HepG2 (cell line): ENCODE measurements at regions not wholly inside any gene's neighbourhood (a gene's known extent, or its start where the extent isn't known, plus 50 kb on each side); places are given as distances from the start of the nearest gene placed in this dataset.

ENCODE experiments used
- ATAC-seq: fragments of 200-7000 bp; cut with Tn5 transposase; 3 replicates; pipeline ENCODE4 v1.9.1; 2020; ENCODE audit warnings: mild to moderate bottlenecking, moderate library complexity
- BruUV-seq: library from RNA; stranded (reverse); fragments of 400-500 nt; replicated peaks from 2 replicates; lab custom pipeline; 2021; lab: Mats Ljungman, UMichigan
- CTCF ChIA-PET: fragments of 300-600 bp; formaldehyde crosslinking; extraction: SDS; loops from one replicate; lab custom pipeline; 2021; ENCODE audit warnings: low total read pairs, inconsistent platforms, low intra/inter-chr PET ratio; lab: Yijun Ruan, JAX
- POLR2A ChIA-PET: fragments of 350-600 bp; sonication (Branson Sonifier 250); formaldehyde crosslinking; loops from one replicate; lab custom pipeline; 2020; ENCODE audit warnings: antibody characterized with exemption, inconsistent platforms; lab: Yijun Ruan, JAX
- DNase-seq: peaks from one replicate; pipeline ENCODE4 v3.0.0-alpha.2; 2015; ENCODE audit warnings: low spot score
- FAIRE-seq: peaks from 3 replicates; lab custom pipeline; 2011; peaks lifted over from hg19 to GRCh38; lab: Jason Lieb, UNC
- H2AFZ ChIP-seq: one replicate; pipeline ENCODE4 v1.6.1; 2011; ENCODE audit warnings: low read length, inconsistent platforms
- H3K27ac ChIP-seq: fragments of 300-600 bp; 3 replicates; pipeline ENCODE4 v1.8.0; 2011; ENCODE audit warnings: mixed run types, mild to moderate bottlenecking, mixed read lengths, low read length, inconsistent platforms; ENCODE audit not compliant: insufficient read depth; ENCODE audit errors: extremely low read length
- H3K27me3 ChIP-seq, 2 experiments: fragments of 200-600 bp in 1 of 2; 2 replicates in 1 of 2; 3 replicates in 1 of 2; pipeline versions ENCODE4 v1.6.0 to v1.8.0; 2011; ENCODE audit warnings: low read length in 2 of 2, mild to moderate bottlenecking in 2 of 2, moderate library complexity in 2 of 2, inconsistent platforms in 1 of 2; ENCODE audit not compliant: insufficient read depth in 2 of 2, control insufficient read depth in 1 of 2
- H3K36me3 ChIP-seq, 2 experiments: fragments of 200-600 bp in 1 of 2; replicated peaks in 1 of 2; 2 replicates in 1 of 2; 3 replicates in 1 of 2; pipeline versions ENCODE4 v1.5.1 to v1.8.0; 2011; ENCODE audit warnings: low read length in 2 of 2, inconsistent platforms in 1 of 2; ENCODE audit not compliant: insufficient read depth in 2 of 2, control insufficient read depth in 1 of 2
- H3K4me1 ChIP-seq: 2 replicates; pipeline ENCODE4 v1.5.1; 2012; ENCODE audit warnings: low read length, inconsistent platforms; ENCODE audit not compliant: insufficient read depth
- H3K4me2 ChIP-seq: 2 replicates; pipeline ENCODE4 v1.6.0; 2011; ENCODE audit warnings: low read depth, low read length, inconsistent platforms
- H3K4me3 ChIP-seq, 3 experiments: fragments of 200-600 bp in 1 of 3; sonication (generic), shearing (Covaris generic) in 1 of 3; replicated peaks in 1 of 3; 2 replicates each; pipeline ENCODE4 v1.5.1; 2011 to 2016; ENCODE audit warnings: low read length in 3 of 3, inconsistent platforms in 2 of 3, low read depth in 2 of 3, mild to moderate bottlenecking in 2 of 3, control low read depth in 1 of 3, mixed read lengths in 1 of 3; ENCODE audit not compliant: insufficient read depth in 1 of 3
- H3K79me2 ChIP-seq: one replicate; pipeline ENCODE4 v1.6.1; 2011; ENCODE audit warnings: low read length, inconsistent platforms; ENCODE audit not compliant: insufficient read depth
- H3K9ac ChIP-seq: 2 replicates; pipeline ENCODE4 v1.6.0; 2011; ENCODE audit warnings: mild to moderate bottlenecking, low read depth, low read length, inconsistent platforms; ENCODE audit not compliant: insufficient read depth
- H3K9me3 ChIP-seq: 2 replicates; pipeline ENCODE4 v1.5.1; 2012; ENCODE audit warnings: mild to moderate bottlenecking, low read length
- H4K20me1 ChIP-seq: 2 replicates; pipeline ENCODE4 v1.6.0; 2011; ENCODE audit warnings: inconsistent platforms, mild to moderate bottlenecking, low read length, moderate library complexity; ENCODE audit not compliant: insufficient read depth
- CTCF ChIP-seq: sonication (generic); formaldehyde crosslinking; IDR thresholded peaks from 2 replicates; pipeline ENCODE4 v1.5.0; 2020; ENCODE audit warnings: mild to moderate bottlenecking, missing genetic modification reagents, moderate library complexity
- DNMT3B ChIP-seq: conservative IDR thresholded peaks from 2 replicates; pipeline ENCODE4 v1.6.1; 2016; ENCODE audit warnings: missing biosample characterization, control low read depth
- MED8 ChIP-seq: sonication (generic); formaldehyde crosslinking; IDR thresholded peaks from 2 replicates; pipeline ENCODE4 v1.8.1; 2023; ENCODE audit warnings: mild to moderate bottlenecking, missing genetic modification reagents; ENCODE audit not compliant: insufficient replicate concordance
- NR3C1 ChIP-seq: sonication (generic); formaldehyde crosslinking; IDR thresholded peaks from 2 replicates; pipeline ENCODE4 v1.4.0; 2020; ENCODE audit warnings: missing genetic modification reagents
- PCBP1 ChIP-seq: fragments of 200-400 bp; formaldehyde crosslinking; IDR thresholded peaks from 2 replicates; pipeline ENCODE4 v1.6.1; 2017; ENCODE audit warnings: mild to moderate bottlenecking, low read depth, low read length, borderline replicate concordance
- PRDM4 ChIP-seq: sonication (generic); formaldehyde crosslinking; IDR thresholded peaks from 2 replicates; pipeline ENCODE4 v1.9.0; 2021; ENCODE audit warnings: missing genetic modification reagents, borderline replicate concordance
- RFX3 ChIP-seq: IDR thresholded peaks from 2 replicates; pipeline ENCODE4 v1.6.1; 2016; ENCODE audit warnings: missing biosample characterization, missing genetic modification reagents
- SMARCE1 ChIP-seq: fragments of 450-650 bp; IDR thresholded peaks from 2 replicates; pipeline ENCODE4 v1.6.1; 2017; ENCODE audit warnings: borderline replicate concordance
- SMYD3 ChIP-seq: sonication (generic); formaldehyde crosslinking; IDR thresholded peaks from 2 replicates; pipeline ENCODE4 v1.8.1; 2023; ENCODE audit warnings: mild to moderate bottlenecking, missing genetic modification reagents
- TRIM24 ChIP-seq: sonication (generic); formaldehyde crosslinking; IDR thresholded peaks from 2 replicates; pipeline ENCODE4 v1.8.0; 2022; ENCODE audit warnings: mild to moderate bottlenecking, missing genetic modification reagents
- ZBTB20 ChIP-seq: sonication (generic); formaldehyde crosslinking; IDR thresholded peaks from 2 replicates; pipeline ENCODE4 v1.8.1; 2023; ENCODE audit warnings: missing genetic modification reagents, low read depth, mild to moderate bottlenecking, borderline replicate concordance
- ZNF207 ChIP-seq: fragments of 450-650 bp; IDR thresholded peaks from 2 replicates; pipeline ENCODE4 v1.6.1; 2016; ENCODE audit warnings: antibody characterized with exemption, borderline replicate concordance
- ZNF30 ChIP-seq: sonication (generic); formaldehyde crosslinking; IDR thresholded peaks from 2 replicates; pipeline ENCODE4 v1.5.0; 2020; ENCODE audit warnings: mild to moderate bottlenecking, missing genetic modification reagents
- ZNF33A ChIP-seq: sonication (generic); formaldehyde crosslinking; IDR thresholded peaks from 2 replicates; pipeline ENCODE4 v1.5.1; 2020; ENCODE audit warnings: missing genetic modification reagents, mild to moderate bottlenecking, moderate library complexity, borderline replicate concordance
- ZNF761 ChIP-seq: sonication (generic); formaldehyde crosslinking; conservative IDR thresholded peaks from 2 replicates; pipeline ENCODE4 v1.4.0; 2020; ENCODE audit warnings: mild to moderate bottlenecking, missing genetic modification reagents
- ZNF777 ChIP-seq: sonication (generic); formaldehyde crosslinking; IDR thresholded peaks from 2 replicates; pipeline ENCODE4 v1.4.0; 2020; ENCODE audit warnings: missing genetic modification reagents
- ZSCAN5A ChIP-seq: sonication (generic); formaldehyde crosslinking; IDR thresholded peaks from 2 replicates; pipeline ENCODE4 v1.8.0; 2022; ENCODE audit warnings: mild to moderate bottlenecking, missing genetic modification reagents, borderline replicate concordance
- WGBS: methylation state at CpG from one replicate; pipeline ENCODE4 v1.1.6; 2017; ENCODE audit warnings: low lambda C conversion rate; 5-methylcytosine and 5-hydroxymethylcytosine counted together
- in situ Hi-C: cut with HindIII; loops from 2 replicates; pipeline ENCODE4 v1.10.0; 2017; ENCODE audit warnings: low pct_unique_long_range_greater_than_20kb; ENCODE audit not compliant: extremely low pct_ligation_motif_present
- intact Hi-C: fragments of 100-400 bp; cut with micrococcal nuclease; formaldehyde crosslinking; loops from one replicate; pipeline ENCODE4 v1.10.0; 2022; ENCODE audit not compliant: unreplicated experiment
- TF ChIP-seq, protein P1 (sequence below): sonication (generic); formaldehyde crosslinking; IDR thresholded peaks from 2 replicates; pipeline ENCODE4 v1.4.0; 2020; ENCODE audit warnings: missing genetic modification reagents
- TF ChIP-seq, protein P2 (sequence below): sonication (generic); formaldehyde crosslinking; IDR thresholded peaks from 2 replicates; pipeline ENCODE4 v1.5.0; 2020; ENCODE audit warnings: missing genetic modification reagents

DNA sequence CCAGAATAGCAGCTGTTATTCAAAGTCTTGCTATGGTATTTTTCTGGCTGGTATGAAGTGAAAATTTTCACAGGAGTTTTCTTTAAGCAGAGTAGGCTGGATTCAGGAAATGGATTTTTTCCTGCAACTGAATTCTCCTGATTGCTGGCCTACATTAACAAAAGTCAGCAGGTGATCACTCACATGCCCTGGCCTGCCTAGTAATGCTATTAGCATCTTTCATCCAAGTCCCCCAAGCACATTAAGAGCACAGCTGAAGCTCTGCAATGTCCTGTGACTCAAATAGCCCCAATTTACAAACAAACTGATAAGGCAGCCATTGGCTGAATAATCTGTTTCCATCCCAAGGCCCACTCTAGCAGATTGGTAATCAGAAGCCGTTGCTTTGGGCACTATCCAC is 688.3 kb upstream of the LMCD1 start:
- no TSS peak for BruUV-seq
- no peak for ATAC-seq
- ChIA-PET CTCF (no interaction called here), POLR2A (no interaction called here)
- no peaks in the 10 kb centered on the region for H3K79me2 ChIP-seq
- H3K4me3 ChIP-seq, result no peak overlapping the region
- H3K36me3 ChIP-seq, result no peaks in the 10 kb centered on the region
- H3K4me1 ChIP-seq, result no peaks in the 10 kb centered on the region
- no peak overlapping the region for H3K27ac ChIP-seq
- H3K4me2 ChIP-seq, result no peak overlapping the region
- no peak overlapping the region for H2AFZ ChIP-seq
- WGBS, result 0% methylated on average over 1 of the region's 1 CpG
- in situ Hi-C loops, result loop anchor here (25.0 kb wide), 1 partner anchor 101 kb away; no protein-coding TSS in a partner anchor
- no peak for DNase-seq
- no peak overlapping the region for H3K9ac ChIP-seq
- no peaks in the 10 kb centered on the region for H3K27me3 ChIP-seq
- no peaks in the 10 kb centered on the region for H4K20me1 ChIP-seq
- intact Hi-C loops, result no loop called here
- peaks cover 59% of the 10 kb centered on the region for H3K9me3 ChIP-seq
- no peak for FAIRE-seq
- TF ChIP-seq SMYD3 (CRISPR knock-in tag), result no peak
- TF ChIP-seq ZNF777, result no peak
- TF ChIP-seq PRDM4 (CRISPR knock-in tag), result no peak
- TF ChIP-seq ZNF33A (CRISPR knock-in tag), result no peak
- no peak for TF ChIP-seq CTCF (CRISPR knock-in tag)
- no peak for TF ChIP-seq NR3C1 (CRISPR knock-in tag)
- TF ChIP-seq, protein P1, sequence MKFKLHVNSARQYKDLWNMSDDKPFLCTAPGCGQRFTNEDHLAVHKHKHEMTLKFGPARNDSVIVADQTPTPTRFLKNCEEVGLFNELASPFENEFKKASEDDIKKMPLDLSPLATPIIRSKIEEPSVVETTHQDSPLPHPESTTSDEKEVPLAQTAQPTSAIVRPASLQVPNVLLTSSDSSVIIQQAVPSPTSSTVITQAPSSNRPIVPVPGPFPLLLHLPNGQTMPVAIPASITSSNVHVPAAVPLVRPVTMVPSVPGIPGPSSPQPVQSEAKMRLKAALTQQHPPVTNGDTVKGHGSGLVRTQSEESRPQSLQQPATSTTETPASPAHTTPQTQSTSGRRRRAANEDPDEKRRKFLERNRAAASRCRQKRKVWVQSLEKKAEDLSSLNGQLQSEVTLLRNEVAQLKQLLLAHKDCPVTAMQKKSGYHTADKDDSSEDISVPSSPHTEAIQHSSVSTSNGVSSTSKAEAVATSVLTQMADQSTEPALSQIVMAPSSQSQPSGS (CRISPR knock-in tag), result no peak
- TF ChIP-seq ZNF30, result no peak
- TF ChIP-seq PCBP1, result no peak
- no peak for TF ChIP-seq ZNF761
- no peak for TF ChIP-seq TRIM24 (CRISPR knock-in tag)
- TF ChIP-seq ZBTB20, result no peak
- no peak for TF ChIP-seq ZNF207
- no peak for TF ChIP-seq MED8 (CRISPR knock-in tag)
- TF ChIP-seq, protein P2, sequence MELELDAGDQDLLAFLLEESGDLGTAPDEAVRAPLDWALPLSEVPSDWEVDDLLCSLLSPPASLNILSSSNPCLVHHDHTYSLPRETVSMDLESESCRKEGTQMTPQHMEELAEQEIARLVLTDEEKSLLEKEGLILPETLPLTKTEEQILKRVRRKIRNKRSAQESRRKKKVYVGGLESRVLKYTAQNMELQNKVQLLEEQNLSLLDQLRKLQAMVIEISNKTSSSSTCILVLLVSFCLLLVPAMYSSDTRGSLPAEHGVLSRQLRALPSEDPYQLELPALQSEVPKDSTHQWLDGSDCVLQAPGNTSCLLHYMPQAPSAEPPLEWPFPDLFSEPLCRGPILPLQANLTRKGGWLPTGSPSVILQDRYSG (CRISPR knock-in tag), result no peak
- no peak for TF ChIP-seq DNMT3B (CRISPR knock-in tag)
- no peak for TF ChIP-seq ZSCAN5A (CRISPR knock-in tag)
- TF ChIP-seq SMARCE1, result no peak
- no peak for TF ChIP-seq RFX3
